ENCODE measurements at regions not wholly inside any gene's neighbourhood (a gene's known extent, or its start where the extent isn't known, plus 50 kb on each side); places are given as distances from the start of the nearest gene placed in this dataset.

DNA sequence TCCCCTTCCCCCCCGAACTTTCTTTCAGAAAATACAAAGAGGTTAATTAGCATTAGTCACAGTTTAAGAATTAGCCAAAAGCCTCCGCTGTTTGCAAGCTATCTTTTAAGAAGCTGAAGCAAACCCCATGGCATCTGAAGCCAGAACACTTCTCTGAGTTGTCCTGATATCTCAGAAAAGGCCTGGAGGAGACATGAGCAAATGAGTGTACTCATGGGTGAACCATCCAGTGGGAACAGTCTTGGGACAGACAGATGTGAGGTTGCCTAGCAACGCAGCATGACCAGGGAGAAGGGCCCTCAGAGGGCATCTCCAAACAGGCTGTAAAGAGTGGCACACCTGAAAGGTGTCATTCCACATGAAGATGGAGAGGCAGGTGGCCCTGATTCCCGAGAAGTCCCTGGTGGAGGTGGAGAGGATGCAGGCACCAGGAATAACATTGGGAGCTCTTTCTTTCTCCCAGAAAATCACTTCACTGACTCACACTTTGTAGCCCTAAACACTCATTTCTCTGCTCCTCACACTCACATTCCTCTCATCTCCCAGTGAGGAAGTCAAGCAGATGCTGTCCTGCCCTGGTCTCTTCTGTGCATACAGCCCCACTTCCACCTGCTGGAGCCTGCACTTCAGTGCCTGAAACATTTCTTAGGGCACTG lies 87.0 kb upstream of the TSHZ3 start:
- TF ChIP-seq ZBTB7A (IDR thresholded peaks at IDR 0.05; ENCODE audit: low read depth) (no peak), EP300 (IDR thresholded peaks at IDR 0.05; ENCODE audit: borderline replicate concordance) (no peak), NFIC (IDR thresholded peaks at IDR 0.05) (no peak), RAD21 (IDR thresholded peaks at IDR 0.05; ENCODE audit: low read depth) (no peak), EGR1 (IDR thresholded peaks at IDR 0.05) (no peak), MAX (IDR thresholded peaks at IDR 0.05) (no peak), TEAD4 (IDR thresholded peaks at IDR 0.05) (no peak), TAF1 (IDR thresholded peaks at IDR 0.05; ENCODE audit: low read depth) (no peak), REST (IDR thresholded peaks at IDR 0.05; ENCODE audit: low read depth) (no peak), CREB1 (IDR thresholded peaks at IDR 0.05; ENCODE audit: low read depth) (no peak), TCF12 (IDR thresholded peaks at IDR 0.05; ENCODE audit: low read depth) (no peak), YY1 (IDR thresholded peaks at IDR 0.05; ENCODE audit: low read depth) (no peak), USF1 (IDR thresholded peaks at IDR 0.05) (no peak), CEBPB (IDR thresholded peaks at IDR 0.05) (no peak), FOXM1 (IDR thresholded peaks at IDR 0.05; ENCODE audit: borderline replicate concordance, low read depth) (no peak)

DNA sequence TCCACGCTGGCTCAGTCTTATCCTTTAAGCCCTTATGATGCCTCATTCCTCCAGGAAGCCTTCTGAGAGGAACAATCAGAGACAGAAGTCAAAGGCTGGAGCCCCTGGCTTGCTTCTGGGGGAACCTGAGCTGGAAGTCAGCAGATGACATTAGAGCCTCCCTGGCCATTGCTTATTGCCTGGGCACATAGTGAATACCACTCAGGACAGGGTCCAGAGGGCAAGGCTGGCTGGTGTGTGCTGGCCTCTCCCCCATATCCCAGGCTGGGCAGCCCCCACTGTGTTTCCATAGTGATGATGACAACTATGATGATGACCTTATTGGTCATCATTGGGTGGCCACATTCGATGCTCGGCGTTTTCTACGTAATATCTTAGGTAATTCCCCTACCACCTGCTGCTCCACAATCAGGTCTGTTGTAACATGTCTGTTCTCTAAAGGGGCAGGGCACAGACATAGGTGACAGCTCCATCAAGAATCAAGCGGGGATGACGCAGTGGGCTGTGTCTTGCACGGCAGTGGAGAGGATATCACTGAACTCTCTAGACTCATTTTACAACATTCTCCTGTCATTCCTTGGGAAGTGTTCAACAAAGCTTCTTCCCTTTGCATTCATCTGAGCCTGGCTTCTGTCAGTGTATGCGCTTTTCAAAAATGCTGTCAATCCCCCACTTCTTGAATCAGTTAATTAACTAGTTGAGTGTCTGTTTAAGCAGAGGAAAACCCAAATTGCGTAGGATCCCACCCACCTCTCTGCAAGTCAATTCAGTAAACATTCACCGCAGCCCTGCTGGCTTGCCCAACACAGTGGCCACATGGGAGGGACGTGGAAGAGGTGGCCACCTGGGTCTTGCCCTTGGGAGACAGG lies 89.4 kb upstream of the TSHZ3 start:
- TF ChIP-seq MAX (IDR thresholded peaks at IDR 0.05), result no peak
- TF ChIP-seq FOXM1 (IDR thresholded peaks at IDR 0.05; ENCODE audit: borderline replicate concordance, low read depth), result no peak
- TF ChIP-seq EP300 (IDR thresholded peaks at IDR 0.05; ENCODE audit: borderline replicate concordance), result no peak

- TF ChIP-seq EGR1 (IDR thresholded peaks at IDR 0.05) (no peak), NFIC (IDR thresholded peaks at IDR 0.05) (no peak), MAX (IDR thresholded peaks at IDR 0.05) (no peak), REST (IDR thresholded peaks at IDR 0.05; ENCODE audit: low read depth) (no peak), CEBPB (IDR thresholded peaks at IDR 0.05) (no peak), TCF12 (IDR thresholded peaks at IDR 0.05; ENCODE audit: low read depth) (no peak), ZBTB7A (IDR thresholded peaks at IDR 0.05; ENCODE audit: low read depth) (no peak), TEAD4 (IDR thresholded peaks at IDR 0.05) (no peak), TAF1 (IDR thresholded peaks at IDR 0.05; ENCODE audit: low read depth) (no peak), USF1 (IDR thresholded peaks at IDR 0.05) (no peak), YY1 (IDR thresholded peaks at IDR 0.05; ENCODE audit: low read depth) (no peak), CREB1 (IDR thresholded peaks at IDR 0.05; ENCODE audit: low read depth) (no peak), RAD21 (IDR thresholded peaks at IDR 0.05; ENCODE audit: low read depth) (no peak), FOXM1 (IDR thresholded peaks at IDR 0.05; ENCODE audit: borderline replicate concordance, low read depth) (no peak), EP300 (IDR thresholded peaks at IDR 0.05; ENCODE audit: borderline replicate concordance) (no peak)
These were observed 90.0 kb upstream of the TSHZ3 start for GRCh38 chr19:31439270-31439573.

- no peak for TF ChIP-seq ZBTB7A (IDR thresholded peaks at IDR 0.05; ENCODE audit: low read depth)
- TF ChIP-seq CEBPB (IDR thresholded peaks at IDR 0.05), result no peak
- no peak for TF ChIP-seq EGR1 (IDR thresholded peaks at IDR 0.05)
- TF ChIP-seq RAD21 (IDR thresholded peaks at IDR 0.05; ENCODE audit: low read depth), result no peak
- TF ChIP-seq EP300 (IDR thresholded peaks at IDR 0.05; ENCODE audit: borderline replicate concordance), result no peak
- TF ChIP-seq REST (IDR thresholded peaks at IDR 0.05; ENCODE audit: low read depth), result no peak
- no peak for TF ChIP-seq USF1 (IDR thresholded peaks at IDR 0.05)
- no peak for TF ChIP-seq YY1 (IDR thresholded peaks at IDR 0.05; ENCODE audit: low read depth)
- no peak for TF ChIP-seq TAF1 (IDR thresholded peaks at IDR 0.05; ENCODE audit: low read depth)
- TF ChIP-seq MAX (IDR thresholded peaks at IDR 0.05), result no peak
- TF ChIP-seq FOXM1 (IDR thresholded peaks at IDR 0.05; ENCODE audit: borderline replicate concordance, low read depth), result no peak
- TF ChIP-seq TCF12 (IDR thresholded peaks at IDR 0.05; ENCODE audit: low read depth), result no peak
- TF ChIP-seq CREB1 (IDR thresholded peaks at IDR 0.05; ENCODE audit: low read depth), result no peak
- no peak for TF ChIP-seq NFIC (IDR thresholded peaks at IDR 0.05)
These were observed 95.7 kb upstream of the TSHZ3 start for GRCh38 chr19:31444931-31445330.

All from Ishikawa (cell line).